ENCODE measurements at regions not wholly inside any gene's neighbourhood (a gene's known extent, or its start where the extent isn't known, plus 50 kb on each side); places are given as distances from the start of the nearest gene placed in this dataset.

GRCh38 chr18:73168236-73168635 is 300.4 kb upstream of the NETO1 start:
- Mint-ChIP-seq H3K27ac (no peak overlapping the region), H3K36me3 (no peaks in the 10 kb centered on the region), H3K4me3 (no peak overlapping the region)

GRCh38 chr18:73164430-73164829 is 296.6 kb upstream of the NETO1 start:
- DNase-seq, result no peak
- H3K4me3 Mint-ChIP-seq, result no peak overlapping the region
- H3K36me3 Mint-ChIP-seq, result no peaks in the 10 kb centered on the region
- no peak overlapping the region for H3K27ac Mint-ChIP-seq
- CTCF ChIA-PET, result no interaction called here
- H3K27me3 Mint-ChIP-seq, result no peaks in the 10 kb centered on the region
- H3K4me1 Mint-ChIP-seq, result no peaks in the 10 kb centered on the region
- H3K9me3 Mint-ChIP-seq, result peaks cover 2% of the 10 kb centered on the region

More at GRCh38 chr18:73168236-73168635, 300.4 kb upstream of the NETO1 start:
- Mint-ChIP-seq H3K9me3 (peaks cover 2% of the 10 kb centered on the region), H3K4me1 (no peaks in the 10 kb centered on the region), H3K27me3 (no peaks in the 10 kb centered on the region)
- CTCF ChIA-PET, result no interaction called here
- DNase-seq, result no peak

DNA sequence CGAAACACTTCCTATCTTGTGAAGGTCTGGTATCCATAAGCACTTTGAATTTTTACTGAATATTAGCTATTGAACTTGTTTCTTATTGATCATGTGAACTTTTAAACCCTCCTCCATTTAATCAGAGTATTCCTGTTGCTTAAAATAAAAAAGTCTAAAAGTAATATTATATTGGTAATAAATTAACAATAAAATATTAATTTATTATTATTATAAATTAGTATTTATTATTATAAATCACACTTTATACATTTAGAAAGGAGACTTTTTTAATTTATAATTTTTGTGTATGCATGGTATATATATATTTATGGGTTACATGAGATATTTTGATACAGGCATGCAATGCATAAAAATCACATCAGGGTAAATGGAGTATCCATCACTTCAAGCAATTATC is 295.4 kb upstream of the NETO1 start:
- H3K27me3 Mint-ChIP-seq, result no peaks in the 10 kb centered on the region
- H3K4me3 Mint-ChIP-seq, result no peak overlapping the region
- DNase-seq, result no peak
- H3K27ac Mint-ChIP-seq, result no peak overlapping the region
- H3K36me3 Mint-ChIP-seq, result no peaks in the 10 kb centered on the region
- peaks cover 2% of the 10 kb centered on the region for H3K9me3 Mint-ChIP-seq
- H3K4me1 Mint-ChIP-seq, result no peaks in the 10 kb centered on the region
- CTCF ChIA-PET, result no interaction called here

GRCh38 chr18:73156117-73156516 is 288.3 kb upstream of the NETO1 start:
- no peaks in the 10 kb centered on the region for H3K36me3 Mint-ChIP-seq
- no peak for DNase-seq
- no peaks in the 10 kb centered on the region for H3K27me3 Mint-ChIP-seq
- CTCF ChIA-PET, result no interaction called here
- H3K9me3 Mint-ChIP-seq, result peaks cover 6% of the 10 kb centered on the region
- no peak overlapping the region for H3K27ac Mint-ChIP-seq
- H3K4me3 Mint-ChIP-seq, result no peak overlapping the region
- H3K4me1 Mint-ChIP-seq, result no peaks in the 10 kb centered on the region

DNA sequence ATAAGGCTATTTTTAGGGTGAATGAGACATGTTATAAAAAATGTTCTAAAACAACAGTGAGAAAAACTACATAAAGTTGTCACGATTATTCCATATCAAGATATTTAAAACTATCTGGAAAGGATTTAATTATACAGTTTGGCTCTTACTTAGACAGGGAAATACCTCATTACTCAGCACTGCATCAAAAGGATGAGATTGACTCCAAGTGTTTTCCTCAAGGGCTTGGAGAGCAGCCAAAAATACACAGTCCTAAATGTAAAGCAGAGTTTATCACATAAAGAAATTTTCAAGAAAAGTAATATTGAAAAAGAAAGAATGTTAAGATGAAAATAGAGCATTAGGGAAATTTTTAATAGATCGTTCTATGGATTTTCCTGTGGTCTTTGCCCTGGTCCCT is 285.5 kb upstream of the NETO1 start:
- H3K36me3 Mint-ChIP-seq, result no peaks in the 10 kb centered on the region
- CTCF ChIA-PET, result no interaction called here

GRCh38 chr18:73151086-73151485 is 283.3 kb upstream of the NETO1 start:
- H3K27ac Mint-ChIP-seq, result no peak overlapping the region
- H3K4me1 Mint-ChIP-seq, result no peaks in the 10 kb centered on the region
- no peaks in the 10 kb centered on the region for H3K36me3 Mint-ChIP-seq
- H3K4me3 Mint-ChIP-seq, result no peak overlapping the region
- CTCF ChIA-PET, result no interaction called here
- no peak for DNase-seq
- no peaks in the 10 kb centered on the region for H3K27me3 Mint-ChIP-seq
- H3K9me3 Mint-ChIP-seq, result peaks cover 4% of the 10 kb centered on the region

More for the DNA sequence above, 285.5 kb upstream of the NETO1 start:
- H3K9me3 Mint-ChIP-seq, result peaks cover 4% of the 10 kb centered on the region
- H3K4me3 Mint-ChIP-seq, result no peak overlapping the region
- no peak for DNase-seq
- H3K27me3 Mint-ChIP-seq, result no peaks in the 10 kb centered on the region
- no peaks in the 10 kb centered on the region for H3K4me1 Mint-ChIP-seq
- no peak overlapping the region for H3K27ac Mint-ChIP-seq

DNA sequence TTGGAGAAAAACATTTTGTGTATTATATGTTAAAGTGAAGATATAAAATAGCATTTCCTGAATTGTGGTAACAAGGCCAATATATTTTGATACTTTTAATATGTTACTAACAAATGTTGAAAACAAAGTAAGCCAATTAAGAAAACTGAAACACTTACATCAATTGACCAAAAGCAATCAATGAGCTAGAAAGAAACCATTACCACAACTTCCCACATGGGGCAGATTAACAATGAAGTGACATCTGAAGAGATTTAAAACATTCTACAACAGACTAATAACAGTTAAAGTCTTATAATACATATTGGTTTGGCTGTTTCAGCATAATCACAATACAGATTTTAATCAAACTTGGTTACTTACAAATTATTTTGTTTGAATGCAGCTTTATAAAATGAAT is 282.4 kb upstream of the NETO1 start:
- no peak for DNase-seq
- peaks cover 2% of the 10 kb centered on the region for H3K9me3 Mint-ChIP-seq

DNA sequence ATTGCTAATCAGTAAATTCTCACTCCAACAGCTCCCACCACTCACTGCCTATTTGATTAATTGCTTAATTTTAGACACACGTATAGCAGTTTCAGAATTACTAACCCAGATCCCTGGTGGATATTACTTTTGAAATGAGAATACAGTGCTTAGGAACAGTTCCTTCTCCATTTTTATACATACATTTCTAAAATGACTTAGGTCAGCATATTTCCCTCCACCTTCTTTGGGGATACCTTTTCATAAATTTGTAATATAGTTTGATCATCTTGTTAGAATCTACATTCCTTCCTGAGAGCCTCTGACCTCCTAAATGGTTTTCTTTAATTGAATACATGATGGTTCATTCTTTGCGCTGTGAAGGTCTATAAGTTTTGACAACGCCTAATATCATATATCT is 279.8 kb upstream of the NETO1 start:
- Mint-ChIP-seq H3K36me3 (no peaks in the 10 kb centered on the region), H3K4me1 (no peaks in the 10 kb centered on the region), H3K4me3 (no peak overlapping the region), H3K27me3 (no peaks in the 10 kb centered on the region), H3K9me3 (no peaks in the 10 kb centered on the region), H3K27ac (no peak overlapping the region)
- CTCF ChIA-PET, result no interaction called here
- DNase-seq, result no peak

More for the DNA sequence above, 282.4 kb upstream of the NETO1 start:
- H3K27ac Mint-ChIP-seq, result no peak overlapping the region
- H3K36me3 Mint-ChIP-seq, result no peaks in the 10 kb centered on the region
- no peaks in the 10 kb centered on the region for H3K4me1 Mint-ChIP-seq
- no peaks in the 10 kb centered on the region for H3K27me3 Mint-ChIP-seq
- CTCF ChIA-PET, result no interaction called here
- H3K4me3 Mint-ChIP-seq, result no peak overlapping the region

DNA sequence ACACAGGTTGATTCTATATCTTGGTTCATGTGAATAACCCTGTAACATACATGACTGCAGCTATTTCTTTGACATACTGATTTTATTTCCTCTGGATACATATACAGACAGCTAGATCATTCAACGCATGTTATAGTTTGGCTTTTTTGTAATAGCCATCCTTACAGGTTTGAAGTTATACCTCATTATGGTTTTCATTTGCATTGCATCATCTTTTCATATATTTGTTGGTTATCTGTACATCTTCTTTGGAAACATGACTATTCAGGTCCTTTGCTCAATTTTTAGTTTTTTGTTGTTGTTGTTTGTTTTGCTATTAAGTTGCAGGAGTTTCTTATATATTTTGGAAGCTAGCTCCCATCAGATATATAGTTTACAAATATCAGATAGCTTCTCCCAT is 276.2 kb upstream of the NETO1 start:
- no peaks in the 10 kb centered on the region for H3K36me3 Mint-ChIP-seq
- no peaks in the 10 kb centered on the region for H3K4me1 Mint-ChIP-seq
- H3K4me3 Mint-ChIP-seq, result no peak overlapping the region
- no peaks in the 10 kb centered on the region for H3K27me3 Mint-ChIP-seq
- no peaks in the 10 kb centered on the region for H3K9me3 Mint-ChIP-seq
- H3K27ac Mint-ChIP-seq, result no peak overlapping the region
- CTCF ChIA-PET, result no interaction called here
- no peak for DNase-seq

- DNase-seq, result no peak
- Mint-ChIP-seq H3K4me3 (no peak overlapping the region), H3K27me3 (no peaks in the 10 kb centered on the region), H3K4me1 (no peaks in the 10 kb centered on the region), H3K27ac (no peak overlapping the region), H3K9me3 (peaks cover 6% of the 10 kb centered on the region), H3K36me3 (no peaks in the 10 kb centered on the region)
- CTCF ChIA-PET, result interaction anchor here (0.9 kb wide), 1 partner anchor 383 kb away, joined by 3 read pairs; no protein-coding TSS in a partner anchor
Measured at GRCh38 chr18:73136134-73136533, 268.3 kb upstream of the NETO1 start.

DNA sequence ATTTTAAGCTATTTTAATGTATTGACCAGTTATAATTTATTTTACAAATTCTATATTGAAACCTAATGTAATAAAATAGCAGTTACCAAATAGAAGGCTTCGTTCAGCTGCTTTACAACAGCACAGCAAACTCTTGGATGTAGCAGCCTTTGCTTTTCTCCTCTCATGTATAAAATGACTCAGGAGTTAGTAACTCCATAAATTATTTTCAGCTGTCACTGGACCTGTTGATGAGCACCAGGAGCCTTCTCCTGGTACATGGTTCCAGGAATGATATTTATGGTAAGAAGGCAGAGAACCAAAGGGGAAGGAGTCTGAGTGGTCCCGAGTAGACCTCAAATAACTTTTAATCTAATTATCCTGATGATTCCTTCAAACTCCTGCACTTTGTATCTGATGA is 256.4 kb upstream of the NETO1 start:
- CTCF ChIA-PET, result no interaction called here
- Mint-ChIP-seq H3K36me3 (no peaks in the 10 kb centered on the region), H3K27ac (no peak overlapping the region), H3K9me3 (peaks cover 2% of the 10 kb centered on the region), H3K4me3 (no peak overlapping the region), H3K4me1 (no peaks in the 10 kb centered on the region), H3K27me3 (no peaks in the 10 kb centered on the region)
- no peak for DNase-seq

DNA sequence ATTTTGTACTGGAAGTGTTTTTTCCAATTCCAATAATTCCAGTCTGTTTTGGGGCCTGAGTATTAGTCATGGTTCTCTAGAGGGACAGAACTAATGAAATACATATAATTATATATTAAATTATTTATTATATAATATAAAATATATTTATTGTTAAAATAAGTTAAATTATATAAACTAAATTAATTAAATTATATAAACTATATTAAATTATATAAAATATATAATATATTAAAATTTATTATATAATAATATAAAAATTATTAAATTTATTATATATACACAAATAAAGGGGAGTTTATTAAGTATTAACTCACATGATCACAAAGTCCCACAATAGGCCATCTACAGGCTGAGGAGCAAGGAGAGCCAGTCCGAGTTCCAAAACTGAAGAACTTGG is 253.4 kb upstream of the NETO1 start:
- H3K27ac Mint-ChIP-seq, result no peak overlapping the region
- H3K9me3 Mint-ChIP-seq, result no peaks in the 10 kb centered on the region
- CTCF ChIA-PET, result no interaction called here
- no peaks in the 10 kb centered on the region for H3K36me3 Mint-ChIP-seq
- no peaks in the 10 kb centered on the region for H3K27me3 Mint-ChIP-seq
- no peak for DNase-seq
- H3K4me3 Mint-ChIP-seq, result no peak overlapping the region
- H3K4me1 Mint-ChIP-seq, result no peaks in the 10 kb centered on the region

- H3K9me3 Mint-ChIP-seq, result no peaks in the 10 kb centered on the region
- CTCF ChIA-PET, result no interaction called here
- no peaks in the 10 kb centered on the region for H3K4me1 Mint-ChIP-seq
- H3K4me3 Mint-ChIP-seq, result no peak overlapping the region
- H3K27me3 Mint-ChIP-seq, result no peaks in the 10 kb centered on the region
- no peaks in the 10 kb centered on the region for H3K36me3 Mint-ChIP-seq
- H3K27ac Mint-ChIP-seq, result no peak overlapping the region
- DNase-seq, result no peak
Measured at GRCh38 chr18:73120626-73121025, 252.8 kb upstream of the NETO1 start.

GRCh38 chr18:73119574-73119973 is 251.8 kb upstream of the NETO1 start:
- H3K36me3 Mint-ChIP-seq, result no peaks in the 10 kb centered on the region
- no peaks in the 10 kb centered on the region for H3K27me3 Mint-ChIP-seq
- H3K9me3 Mint-ChIP-seq, result no peaks in the 10 kb centered on the region
- no peak overlapping the region for H3K27ac Mint-ChIP-seq
- CTCF ChIA-PET, result no interaction called here
- DNase-seq, result no peak
- H3K4me3 Mint-ChIP-seq, result no peak overlapping the region
- no peaks in the 10 kb centered on the region for H3K4me1 Mint-ChIP-seq

- CTCF ChIA-PET, result no interaction called here
- H3K27me3 Mint-ChIP-seq, result no peaks in the 10 kb centered on the region
- no peaks in the 10 kb centered on the region for H3K9me3 Mint-ChIP-seq
- no peak overlapping the region for H3K4me3 Mint-ChIP-seq
- no peak overlapping the region for H3K27ac Mint-ChIP-seq
- no peak for DNase-seq
- no peaks in the 10 kb centered on the region for H3K36me3 Mint-ChIP-seq
- H3K4me1 Mint-ChIP-seq, result no peaks in the 10 kb centered on the region
Measured at GRCh38 chr18:73118121-73118816, 250.5 kb upstream of the NETO1 start.

DNA sequence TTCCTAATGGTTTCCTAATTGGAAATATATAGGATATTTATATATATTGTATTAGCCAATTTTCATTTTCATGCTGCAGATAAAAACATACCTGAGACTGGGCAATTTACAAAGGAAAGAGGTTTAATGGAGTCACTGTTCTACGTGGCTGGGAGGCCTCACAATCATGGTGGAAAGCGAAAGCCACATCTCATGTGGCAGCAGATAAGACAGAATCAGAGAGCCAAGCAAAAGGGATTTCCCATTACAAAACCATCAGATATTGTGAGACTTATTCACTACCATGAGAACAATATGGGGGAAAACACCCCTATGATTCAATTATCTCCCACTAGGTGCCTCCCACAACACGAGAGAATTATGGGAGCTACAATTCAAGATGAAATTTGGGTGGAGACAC is 242.5 kb upstream of the NETO1 start:
- no peak overlapping the region for H3K4me3 Mint-ChIP-seq
- peaks cover 4% of the 10 kb centered on the region for H3K9me3 Mint-ChIP-seq
- H3K27ac Mint-ChIP-seq, result no peak overlapping the region
- H3K4me1 Mint-ChIP-seq, result no peaks in the 10 kb centered on the region
- no peaks in the 10 kb centered on the region for H3K27me3 Mint-ChIP-seq
- CTCF ChIA-PET, result no interaction called here
- no peak for DNase-seq
- no peaks in the 10 kb centered on the region for H3K36me3 Mint-ChIP-seq

Measured in activated naive CD4-positive, alpha-beta T cell treated with anti-CD3 and anti-CD28 coated beads, Interleukin-2, amount 10 ng/mL, durations not matched to agents 7 days and 5 days (primary cell).